Thymus (tissue), 11 donors: ENCODE measurements at regions not wholly inside any gene's neighbourhood (a gene's known extent, or its start where the extent isn't known, plus 50 kb on each side); places are given as distances from the start of the nearest gene placed in this dataset.
"Not testable (repeated sequence)": the region's sequence is repeated elsewhere in the genome, so short reads cannot be mapped to it uniquely, and the experiment has no call there.

Source experiments
- DNase-seq, 9 donors: peaks; one replicate each; pipeline ENCODE4 v3.0.0-alpha.2; 2013; ENCODE audit warnings: low spot score in 9 of 9, low read depth in 6 of 9, missing footprints in 1 of 9
- H3K27ac ChIP-seq, 2 donors: one replicate each; pipeline ENCODE4 v1.5.1; 2013; ENCODE audit warnings: control low read depth in 1 of 2, low read depth in 1 of 2, low read length in 1 of 2, mild to moderate bottlenecking in 1 of 2, moderate library complexity in 1 of 2
- H3K27me3 ChIP-seq, 2 donors: one replicate each; pipeline ENCODE4 v1.5.1; 2013; ENCODE audit warnings: low read length in 1 of 2; ENCODE audit not compliant: control insufficient read depth in 2 of 2, insufficient read depth in 1 of 2
- H3K36me3 ChIP-seq, 2 donors: one replicate each; pipeline ENCODE4 v1.5.1; 2013; ENCODE audit warnings: low read length in 1 of 2, mild to moderate bottlenecking in 1 of 2, moderate library complexity in 1 of 2; ENCODE audit not compliant: control insufficient read depth in 2 of 2, insufficient read depth in 2 of 2
- H3K4me1 ChIP-seq, 2 donors: one replicate each; pipeline ENCODE4 v1.5.1; 2013; ENCODE audit warnings: low read length in 2 of 2; ENCODE audit not compliant: control insufficient read depth in 2 of 2, insufficient read depth in 2 of 2
- H3K4me3 ChIP-seq, 2 donors: one replicate each; pipeline ENCODE4 v1.5.1; 2013; ENCODE audit warnings: low read length in 2 of 2, control low read depth in 1 of 2, mild to moderate bottlenecking in 1 of 2
- H3K9me3 ChIP-seq, 2 donors: one replicate each; pipeline ENCODE4 v1.5.1; 2013; ENCODE audit warnings: low read length in 1 of 2, mild to moderate bottlenecking in 1 of 2; ENCODE audit not compliant: control insufficient read depth in 2 of 2, insufficient read depth in 1 of 2
- WGBS: extraction: QIAGEN DNeasy Blood & Tissue Kit; methylation state at CpG from one replicate; pipeline ENCODE4 v1.1.7; 2013; 5-methylcytosine and 5-hydroxymethylcytosine counted together
- donor health status: healthy.

GRCh38 chr5:143920772-143921171, 108.8 kb downstream of the HMHB1 start:
- DNase-seq: no peak
- Histone ChIP-seq H3K4me3 (no peak overlapping the region), H3K27me3 (no peaks in the 10 kb centered on the region), H3K9me3 (no peaks in the 10 kb centered on the region), H3K27ac (no peak overlapping the region), H3K36me3 (no peaks in the 10 kb centered on the region), H3K4me1 (no peaks in the 10 kb centered on the region)
- 93% methylated on average over 1 of the region's 1 CpG for WGBS

- 93% methylated on average over 1 of the region's 1 CpG for WGBS
- H3K9me3 ChIP-seq: no peaks in the 10 kb centered on the region
- no peak for DNase-seq
- H3K36me3 ChIP-seq: no peaks in the 10 kb centered on the region
- H3K27ac ChIP-seq: no peak overlapping the region
- no peaks in the 10 kb centered on the region for H3K4me1 ChIP-seq
- H3K27me3 ChIP-seq: no peaks in the 10 kb centered on the region
- H3K4me3 ChIP-seq: no peak overlapping the region
Observed at GRCh38 chr5:143921525-143922311, 109.8 kb downstream of the HMHB1 start.

GRCh38 chr5:143922718-143923117, 110.8 kb downstream of the HMHB1 start:
- Histone ChIP-seq H3K27ac (no peak overlapping the region), H3K27me3 (no peaks in the 10 kb centered on the region), H3K9me3 (no peaks in the 10 kb centered on the region), H3K36me3 (no peaks in the 10 kb centered on the region), H3K4me1 (no peaks in the 10 kb centered on the region), H3K4me3 (no peak overlapping the region)
- 94% methylated on average over 2 of the region's 2 CpGs for WGBS
- DNase-seq: no peak

- no peak for DNase-seq
- Histone ChIP-seq H3K27ac (no peak overlapping the region), H3K4me3 (no peak overlapping the region), H3K4me1 (no peaks in the 10 kb centered on the region), H3K36me3 (no peaks in the 10 kb centered on the region), H3K9me3 (no peaks in the 10 kb centered on the region), H3K27me3 (no peaks in the 10 kb centered on the region)
- 94% methylated on average over 6 of the region's 6 CpGs for WGBS
Observed at GRCh38 chr5:143923634-143924266, 111.8 kb downstream of the HMHB1 start.

GRCh38 chr5:143924311-143924978, 112.5 kb downstream of the HMHB1 start:
- Histone ChIP-seq H3K36me3 (no peaks in the 10 kb centered on the region), H3K9me3 (no peaks in the 10 kb centered on the region), H3K27ac (no peak overlapping the region), H3K4me1 (no peaks in the 10 kb centered on the region), H3K27me3 (no peaks in the 10 kb centered on the region), H3K4me3 (no peak overlapping the region)
- WGBS: 94% methylated on average over 4 of the region's 4 CpGs
- no peak for DNase-seq

GRCh38 chr5:143924979-143925325, 113.0 kb downstream of the HMHB1 start:
- H3K36me3 ChIP-seq, H3K27me3 ChIP-seq, H3K4me3 ChIP-seq, H3K27ac ChIP-seq, DNase-seq, H3K4me1 ChIP-seq, H3K9me3 ChIP-seq: not testable (repeated sequence)
- WGBS: 97% methylated on average over 3 of the region's 3 CpGs

GRCh38 chr5:143929486-143929885, 117.5 kb downstream of the HMHB1 start:
- no peaks in the 10 kb centered on the region for H3K4me1 ChIP-seq
- peaks cover 0 to 1% of the 10 kb centered on the region in 2 donors for H3K9me3 ChIP-seq
- no peak overlapping the region for H3K27ac ChIP-seq
- no peaks in the 10 kb centered on the region for H3K27me3 ChIP-seq
- no peaks in the 10 kb centered on the region for H3K36me3 ChIP-seq
- no peak for DNase-seq
- no peak overlapping the region for H3K4me3 ChIP-seq

- H3K36me3 ChIP-seq: no peaks in the 10 kb centered on the region
- H3K4me3 ChIP-seq: no peak overlapping the region
- H3K27ac ChIP-seq: no peak overlapping the region
- H3K4me1 ChIP-seq: no peaks in the 10 kb centered on the region
- no peak for DNase-seq
- peaks cover 0 to 1% of the 10 kb centered on the region in 2 donors for H3K9me3 ChIP-seq
- no peaks in the 10 kb centered on the region for H3K27me3 ChIP-seq
Observed at GRCh38 chr5:143930561-143930960, 118.6 kb downstream of the HMHB1 start.

- Histone ChIP-seq H3K36me3 (no peaks in the 10 kb centered on the region), H3K4me3 (no peak overlapping the region), H3K27me3 (no peaks in the 10 kb centered on the region), H3K27ac (no peak overlapping the region), H3K9me3 (peaks cover 0 to 1% of the 10 kb centered on the region in 2 donors), H3K4me1 (no peaks in the 10 kb centered on the region)
- WGBS: 97% methylated on average over 4 of the region's 4 CpGs
- no peak for DNase-seq
Observed at GRCh38 chr5:143931476-143931875, 119.5 kb downstream of the HMHB1 start.
